Suprapubic skin (tissue), 4 donors: ENCODE measurements at regions not wholly inside any gene's neighbourhood (a gene's known extent, or its start where the extent isn't known, plus 50 kb on each side); places are given as distances from the start of the nearest gene placed in this dataset.

Experiments
- DNase-seq, 2 donors: peaks; one replicate each; pipeline ENCODE4 v3.0.0-alpha.2; 2019; ENCODE audit warnings: low spot score in 2 of 2
- H3K27ac ChIP-seq: fragments of 200-600 bp; sonication (generic); one replicate; pipeline ENCODE4 v1.5.1; 2019
- H3K27me3 ChIP-seq: fragments of 200-600 bp; sonication (generic); one replicate; pipeline ENCODE4 v1.5.1; 2019
- H3K36me3 ChIP-seq: fragments of 200-600 bp; sonication (generic); one replicate; pipeline ENCODE4 v1.5.1; 2019
- H3K4me1 ChIP-seq: fragments of 200-600 bp; sonication (generic); one replicate; pipeline ENCODE4 v1.5.1; 2019
- H3K4me3 ChIP-seq: fragments of 200-600 bp; sonication (generic); one replicate; pipeline ENCODE4 v1.5.1; 2019; ENCODE audit warnings: mild to moderate bottlenecking
- H3K9me3 ChIP-seq: fragments of 200-600 bp; sonication (generic); one replicate; pipeline ENCODE4 v1.5.1; 2019
- CTCF ChIP-seq, 2 donors: fragments of 200-600 bp in 1 of 2; fragments of 450-650 bp in 1 of 2; sonication (generic) in 1 of 2; IDR thresholded peaks; one replicate each; pipeline ENCODE4 v1.5.1; 2016 to 2019; ENCODE audit warnings: antibody characterized with exemption in 2 of 2, mild to moderate bottlenecking in 1 of 2, moderate library complexity in 1 of 2
- EP300 ChIP-seq: sonication (generic); formaldehyde crosslinking; IDR thresholded peaks from one replicate; pipeline ENCODE4 v1.6.1; 2017; ENCODE audit warnings: antibody characterized with exemption
- POLR2A ChIP-seq, 2 donors: fragments of 450-650 bp; IDR thresholded peaks; one replicate each; pipeline ENCODE4 v1.6.1; 2017; ENCODE audit warnings: antibody characterized with exemption in 2 of 2, mild to moderate bottlenecking in 2 of 2, moderate library complexity in 2 of 2
- POLR2AphosphoS5 ChIP-seq, 3 donors: sonication (generic); formaldehyde crosslinking; IDR thresholded peaks; one replicate each; pipeline ENCODE4 v1.6.1; 2017; ENCODE audit warnings: antibody characterized with exemption in 3 of 3
- WGBS: methylation state at CpG from one replicate; pipeline ENCODE4 v1.1.5; 2018; 5-methylcytosine and 5-hydroxymethylcytosine counted together

- DNase-seq, result no peak
- Histone ChIP-seq H3K4me1 (no peaks in the 10 kb centered on the region), H3K27ac (no peak overlapping the region), H3K4me3 (no peak overlapping the region), H3K36me3 (no peaks in the 10 kb centered on the region), H3K9me3 (no peaks in the 10 kb centered on the region), H3K27me3 (no peaks in the 10 kb centered on the region)
- WGBS, result 88% methylated on average over 1 of the region's 1 CpG
- TF ChIP-seq POLR2A (IDR thresholded peaks at IDR 0.05), result no peak
- TF ChIP-seq EP300, result no peak
- TF ChIP-seq POLR2AphosphoS5 (IDR thresholded peaks at IDR 0.05), result no peak
- no peak for TF ChIP-seq CTCF (IDR thresholded peaks at IDR 0.05)
Measured at GRCh38 chr1:79613046-79613445, 606.5 kb upstream of the ADGRL4 start.

- no peak for DNase-seq
- Histone ChIP-seq H3K4me1 (no peaks in the 10 kb centered on the region), H3K4me3 (no peak overlapping the region), H3K9me3 (no peaks in the 10 kb centered on the region), H3K36me3 (no peaks in the 10 kb centered on the region), H3K27me3 (no peaks in the 10 kb centered on the region), H3K27ac (no peak overlapping the region)
- 61% methylated on average over 9 of the region's 9 CpGs for WGBS
- TF ChIP-seq POLR2AphosphoS5 (IDR thresholded peaks at IDR 0.05) (no peak), POLR2A (IDR thresholded peaks at IDR 0.05) (no peak), EP300 (no peak), CTCF (IDR thresholded peaks at IDR 0.05) (no peak)
Measured at GRCh38 chr1:79604490-79605198, 598.1 kb upstream of the ADGRL4 start.

- no peaks in the 10 kb centered on the region for H3K36me3 ChIP-seq
- no peak for TF ChIP-seq CTCF (IDR thresholded peaks at IDR 0.05)
- TF ChIP-seq POLR2A (IDR thresholded peaks at IDR 0.05), result no peak
- no peak for TF ChIP-seq POLR2AphosphoS5 (IDR thresholded peaks at IDR 0.05)
- no peak for TF ChIP-seq EP300
- no peak overlapping the region for H3K27ac ChIP-seq
- H3K9me3 ChIP-seq, result no peaks in the 10 kb centered on the region
- 81% methylated on average over 2 of the region's 2 CpGs for WGBS
- DNase-seq, result no peak
- no peaks in the 10 kb centered on the region for H3K27me3 ChIP-seq
- H3K4me3 ChIP-seq, result no peak overlapping the region
- H3K4me1 ChIP-seq, result no peaks in the 10 kb centered on the region
Measured at GRCh38 chr1:79603843-79604242, 597.3 kb upstream of the ADGRL4 start.

GRCh38 chr1:79599257-79599656, 592.7 kb upstream of the ADGRL4 start:
- DNase-seq, result no peak
- Histone ChIP-seq H3K27me3 (no peaks in the 10 kb centered on the region), H3K4me1 (no peaks in the 10 kb centered on the region), H3K36me3 (no peaks in the 10 kb centered on the region), H3K4me3 (no peak overlapping the region), H3K9me3 (no peaks in the 10 kb centered on the region), H3K27ac (no peak overlapping the region)
- WGBS, result 48% methylated on average over 2 of the region's 2 CpGs
- TF ChIP-seq CTCF (IDR thresholded peaks at IDR 0.05), result no peak
- no peak for TF ChIP-seq POLR2AphosphoS5 (IDR thresholded peaks at IDR 0.05)
- no peak for TF ChIP-seq POLR2A (IDR thresholded peaks at IDR 0.05)
- TF ChIP-seq EP300, result no peak

GRCh38 chr1:79595931-79596330, 589.4 kb upstream of the ADGRL4 start:
- no peaks in the 10 kb centered on the region for H3K4me1 ChIP-seq
- H3K36me3 ChIP-seq, result no peaks in the 10 kb centered on the region
- 100% methylated on average over 1 of the region's 1 CpG for WGBS
- no peak for DNase-seq
- no peak overlapping the region for H3K27ac ChIP-seq
- H3K9me3 ChIP-seq, result peaks cover 6% of the 10 kb centered on the region
- H3K27me3 ChIP-seq, result no peaks in the 10 kb centered on the region
- H3K4me3 ChIP-seq, result no peak overlapping the region
- no peak for TF ChIP-seq POLR2A (IDR thresholded peaks at IDR 0.05)
- TF ChIP-seq EP300, result no peak
- TF ChIP-seq POLR2AphosphoS5 (IDR thresholded peaks at IDR 0.05), result no peak
- no peak for TF ChIP-seq CTCF (IDR thresholded peaks at IDR 0.05)
